HG03103 (cell line): ENCODE measurements at regions not wholly inside any gene's neighbourhood (a gene's known extent, or its start where the extent isn't known, plus 50 kb on each side); places are given as distances from the start of the nearest gene placed in this dataset.

Experiments
- ATAC-seq: cut with Tn5 transposase; IDR thresholded peaks from one replicate; pipeline ENCODE4 v1.9.1; 2021; ENCODE audit warnings: low read depth; ENCODE audit not compliant: unreplicated experiment

DNA sequence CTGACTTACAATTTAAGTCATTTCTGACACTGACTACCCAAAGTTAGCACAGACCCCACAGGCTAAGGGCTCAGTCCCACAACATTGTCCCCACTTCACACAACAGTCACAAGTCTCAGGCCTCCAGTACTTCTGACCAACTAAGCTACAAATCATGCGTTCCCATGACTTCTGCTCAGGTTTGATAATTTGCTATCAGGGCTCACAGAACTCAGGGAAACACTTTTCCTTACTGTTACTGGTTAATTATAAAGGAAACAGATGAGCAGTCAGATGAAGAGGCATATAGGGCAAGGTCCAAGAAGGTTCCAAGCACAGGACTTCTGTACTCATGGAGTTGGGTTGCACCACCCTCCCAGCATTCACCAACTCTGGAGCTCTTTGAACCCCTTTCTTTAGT, 151.2 kb upstream of the TNR start:
- no peak for ATAC-seq

GRCh38 chr1:175893192-175893591, 149.8 kb upstream of the TNR start:
- no peak for ATAC-seq

DNA sequence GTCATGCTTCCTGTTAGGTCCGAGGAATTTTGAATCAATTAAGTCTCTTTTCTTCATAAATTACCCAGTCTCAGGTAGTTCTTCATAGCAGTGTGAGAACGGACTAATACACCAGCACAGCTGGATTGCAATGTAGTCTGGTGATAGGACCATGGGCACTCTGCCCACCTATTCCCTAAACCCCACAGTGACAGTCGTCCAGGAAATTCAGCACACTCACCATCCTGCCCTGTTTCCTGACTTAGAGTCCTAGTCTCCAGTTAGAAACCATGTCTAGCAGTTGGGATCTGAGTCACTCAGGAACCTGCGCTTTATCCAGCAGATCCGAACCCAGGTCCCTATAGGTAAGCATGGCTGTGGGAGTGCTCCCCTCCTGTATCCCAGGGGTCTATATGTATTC, 149.3 kb upstream of the TNR start:
- ATAC-seq, result no peak

- ATAC-seq, result no peak
Observed at GRCh38 chr1:175891783-175892309, 148.5 kb upstream of the TNR start.

- ATAC-seq, result no peak
Observed at GRCh38 chr1:175890958-175891357, 147.6 kb upstream of the TNR start.

DNA sequence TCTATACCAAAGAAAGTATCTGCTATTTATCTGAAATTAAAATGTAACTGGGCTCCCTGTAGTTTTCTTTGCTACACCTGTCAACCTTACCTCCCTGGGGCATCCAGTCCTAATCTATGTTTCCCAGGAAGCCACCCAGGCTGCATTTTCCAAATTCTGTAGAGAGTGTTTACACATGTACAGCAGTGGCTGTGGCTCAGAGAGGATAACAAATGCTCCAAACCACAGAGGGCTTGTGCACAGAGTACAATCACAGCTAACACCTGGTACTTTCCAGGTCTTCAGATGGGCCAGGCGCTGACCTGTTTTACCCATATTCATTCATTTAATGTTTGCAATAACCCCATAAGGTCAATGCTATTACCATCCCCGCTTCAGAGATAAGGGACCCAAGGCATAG, 146.5 kb upstream of the TNR start:
- no peak for ATAC-seq

GRCh38 chr1:175888996-175889395, 145.6 kb upstream of the TNR start:
- no peak for ATAC-seq

GRCh38 chr1:175887981-175888428, 144.6 kb upstream of the TNR start:
- ATAC-seq, result peak; percentile 92

- ATAC-seq, result no peak
Observed at GRCh38 chr1:175887521-175887920, 144.1 kb upstream of the TNR start.

DNA sequence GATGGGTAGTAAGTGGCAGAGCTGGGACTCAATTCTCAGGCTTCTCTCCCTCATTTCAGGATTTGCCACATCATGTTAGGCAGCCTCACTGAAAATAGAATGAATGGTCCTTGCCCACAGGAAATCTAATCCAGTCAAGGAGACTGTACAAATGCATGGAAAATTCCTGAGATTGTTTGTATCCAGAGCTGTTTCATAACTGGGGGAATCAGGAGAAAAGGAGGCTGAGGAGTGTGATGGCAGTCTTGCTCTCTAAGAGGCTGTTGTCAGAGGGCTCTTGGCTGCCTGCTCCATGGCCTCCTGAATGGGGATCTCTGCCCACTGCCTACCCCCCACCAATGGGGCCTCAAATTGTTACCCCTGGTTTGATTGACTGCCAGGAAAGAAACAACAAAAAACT, 141.9 kb upstream of the TNR start:
- no peak for ATAC-seq

DNA sequence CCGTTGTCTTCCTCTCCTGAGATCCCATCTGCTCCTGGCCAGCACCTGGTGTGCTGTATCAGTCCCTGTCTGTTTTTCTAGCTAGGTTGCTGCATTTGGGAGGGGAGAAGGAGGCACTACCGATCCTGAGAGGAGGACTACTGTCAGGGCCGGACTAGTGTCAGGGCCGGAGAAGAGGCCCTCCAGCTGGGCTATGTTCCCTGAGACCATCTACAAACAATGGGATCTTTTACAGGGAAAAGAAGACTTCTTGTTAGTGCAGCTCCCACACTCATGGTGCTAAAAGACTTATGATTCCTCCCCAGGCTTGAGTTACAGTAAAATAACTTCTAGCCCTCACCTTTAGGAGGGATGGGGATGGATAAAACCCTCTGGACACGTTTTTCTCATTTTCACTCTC, 141.0 kb upstream of the TNR start:
- ATAC-seq, result no peak

DNA sequence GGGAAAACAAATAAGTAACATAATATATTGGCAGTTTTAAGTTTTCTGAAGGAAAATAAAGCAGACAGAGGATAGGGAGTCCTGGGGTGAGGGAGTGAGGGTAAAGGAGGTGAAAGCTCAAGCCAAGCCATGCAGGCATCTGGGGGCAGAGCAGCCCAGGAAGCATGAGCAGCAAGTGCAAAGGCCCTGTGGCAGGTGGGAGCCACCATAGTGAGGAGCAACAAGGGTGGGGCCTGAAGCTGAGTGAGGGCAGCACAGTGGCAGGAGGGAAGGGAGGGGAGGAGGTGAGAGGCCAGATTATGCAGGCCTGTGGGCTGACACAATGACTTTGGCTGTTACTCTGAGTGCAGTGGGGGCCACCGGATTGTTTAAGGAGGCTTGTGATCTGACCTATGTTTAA, 138.8 kb upstream of the TNR start:
- no peak for ATAC-seq

DNA sequence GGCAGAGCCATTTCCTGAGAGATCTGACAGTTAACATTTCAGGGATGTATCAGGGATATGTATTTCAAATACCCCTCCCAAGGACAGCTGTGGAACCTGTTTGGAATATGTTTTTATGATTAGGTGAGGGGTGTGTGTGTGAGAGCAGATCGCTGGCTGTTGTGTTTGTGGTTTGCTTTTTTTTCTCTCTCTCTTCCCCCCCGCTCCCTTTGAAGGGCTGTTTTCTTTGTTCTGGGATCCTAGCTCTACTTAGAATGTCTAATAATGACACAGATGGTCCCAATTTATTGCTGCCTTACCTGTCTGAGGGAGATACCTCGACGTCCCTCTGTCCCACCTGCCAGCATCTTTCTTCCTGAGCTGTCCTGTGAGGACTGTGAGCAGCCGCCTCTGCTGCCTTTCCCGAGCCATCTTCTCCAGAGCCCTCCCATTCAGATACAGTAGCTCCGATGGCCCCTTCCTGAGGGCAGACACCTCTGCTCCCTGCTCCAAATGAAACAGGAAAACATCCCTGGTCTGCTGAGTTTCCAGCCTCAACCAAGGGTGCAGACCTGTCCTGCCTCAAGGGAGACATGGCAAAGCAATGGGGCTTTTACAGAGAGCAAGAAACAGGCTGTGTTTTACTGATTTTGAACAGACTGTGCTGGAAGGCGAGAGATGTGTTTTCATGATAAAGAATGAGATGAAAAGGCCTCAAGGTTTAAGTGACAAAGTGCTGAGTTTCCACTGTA, 138.0 kb upstream of the TNR start:
- no peak for ATAC-seq

- ATAC-seq, result no peak
Observed at GRCh38 chr1:175878775-175879174, 135.4 kb upstream of the TNR start.

- ATAC-seq, result no peak
Observed at GRCh38 chr1:175877939-175878737, 134.7 kb upstream of the TNR start.

- ATAC-seq, result no peak
Observed at GRCh38 chr1:175875556-175875955, 132.2 kb upstream of the TNR start.

GRCh38 chr1:175874081-175874480, 130.7 kb upstream of the TNR start:
- no peak for ATAC-seq

GRCh38 chr1:175873290-175873935, 130.0 kb upstream of the TNR start:
- peak; percentile 87 for ATAC-seq

DNA sequence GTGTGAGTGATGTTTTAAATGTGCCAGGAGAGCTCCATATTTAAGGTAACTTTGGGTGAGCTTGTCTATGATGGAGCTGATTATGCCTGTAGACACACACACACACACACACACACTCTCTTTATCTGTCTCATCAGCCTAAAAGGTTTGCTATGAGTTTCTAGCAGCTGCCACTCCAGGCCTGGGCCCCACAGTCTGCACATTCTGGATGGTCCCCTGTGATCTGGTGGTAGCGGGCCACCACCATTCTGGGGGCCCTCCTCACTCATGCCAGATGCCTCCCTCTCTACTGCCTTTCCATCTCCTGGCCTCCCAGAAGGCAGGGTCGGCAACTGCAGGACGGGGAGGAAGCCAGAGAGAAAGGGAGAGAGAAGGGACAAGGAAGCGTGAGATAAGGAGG, 129.2 kb upstream of the TNR start:
- ATAC-seq, result no peak

GRCh38 chr1:175871647-175872046, 128.3 kb upstream of the TNR start:
- ATAC-seq, result no peak

- ATAC-seq, result no peak
Observed at GRCh38 chr1:175870217-175870616, 126.8 kb upstream of the TNR start.
